NCI-H1930 (cell line): ENCODE measurements at regions not wholly inside any gene's neighbourhood (a gene's known extent, or its start where the extent isn't known, plus 50 kb on each side); places are given as distances from the start of the nearest gene placed in this dataset.

Experiments used
- DNase-seq, 2 experiments: peaks; one replicate each; lab custom pipeline; 2025; lab: John Stamatoyannopoulos, UW

DNA sequence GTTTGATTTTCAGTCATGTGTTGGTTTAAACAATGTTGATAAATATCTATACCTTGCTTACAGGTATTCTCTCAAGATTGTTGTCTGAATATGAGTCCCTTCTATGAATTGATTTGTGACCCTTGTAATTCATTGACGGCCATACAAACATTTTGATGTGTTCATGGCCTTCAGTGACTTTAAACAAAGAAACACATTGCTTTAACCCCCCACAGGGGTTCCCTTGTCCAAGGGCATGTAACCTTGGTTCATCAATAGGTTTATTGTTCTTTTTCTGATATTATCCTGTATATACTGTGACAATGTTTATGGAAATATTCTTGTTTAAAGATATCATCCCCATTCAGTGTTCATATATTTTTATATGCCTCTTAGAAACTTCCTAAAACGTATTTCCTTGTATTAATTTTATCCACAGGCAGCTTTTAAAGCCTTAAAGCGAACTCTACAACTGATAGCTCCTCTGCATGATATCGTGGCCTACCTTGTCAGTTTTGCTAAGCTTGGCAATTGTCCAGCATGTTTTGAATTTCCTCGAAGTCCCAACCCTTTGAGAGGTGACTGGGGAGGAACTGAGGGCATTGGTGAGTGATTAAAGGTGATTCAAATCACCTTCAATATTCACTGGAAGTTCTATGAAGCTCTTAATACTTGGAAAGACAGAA lies 87.0 kb downstream of the CD164 start:
- DNase-seq, result no peak

DNA sequence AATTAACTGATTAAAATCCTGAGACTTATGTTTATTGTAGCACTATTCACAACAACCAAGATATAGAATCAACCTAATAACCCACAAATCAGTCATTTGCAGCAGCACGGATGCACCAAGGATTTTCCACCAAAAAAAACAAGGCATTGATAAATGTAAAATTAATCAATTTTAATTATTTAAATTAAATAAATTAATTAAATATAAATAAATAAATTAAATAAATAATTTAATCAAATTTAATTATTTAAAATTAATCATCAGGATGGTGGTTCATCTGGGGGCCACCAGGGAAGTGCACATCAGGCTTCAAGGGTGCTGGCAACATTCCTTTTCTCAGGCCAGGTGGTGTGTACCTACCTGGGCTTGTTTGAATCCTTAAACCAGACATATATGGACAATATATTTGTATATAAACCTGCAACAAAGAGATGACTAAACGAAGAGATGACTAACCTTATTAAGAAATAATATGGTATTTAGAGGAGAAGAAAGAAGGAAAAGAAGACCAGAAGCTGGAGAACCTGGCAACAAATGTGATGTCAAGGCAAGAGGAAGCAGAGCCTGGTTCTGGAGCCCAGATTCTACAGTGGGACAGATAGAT lies 89.2 kb downstream of the CD164 start:
- no peak for DNase-seq

- no peak for DNase-seq
Measured at GRCh38 chr6:109292420-109292819, 89.8 kb downstream of the CD164 start.

DNA sequence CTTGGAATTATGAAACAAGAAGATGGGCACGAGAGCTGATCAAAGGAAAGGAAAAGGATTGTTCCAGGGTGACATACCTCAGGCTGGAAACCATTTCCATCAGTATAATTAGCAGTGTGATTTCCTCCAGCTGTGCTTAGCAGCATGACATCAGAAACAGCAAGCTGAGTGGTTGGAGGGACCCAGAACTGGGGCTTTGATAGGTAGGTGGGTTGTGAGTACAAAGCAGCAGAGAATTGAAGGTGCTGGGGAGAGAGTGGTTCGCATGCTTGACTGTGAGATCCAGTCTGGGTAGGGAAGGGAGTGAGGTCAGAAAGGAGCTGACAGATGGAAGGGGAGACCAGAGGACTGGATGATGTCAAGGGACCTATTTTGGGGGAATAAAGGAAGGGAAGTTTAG lies 90.4 kb downstream of the CD164 start:
- DNase-seq, result no peak

GRCh38 chr6:109290143-109290931 lies 91.9 kb downstream of the CD164 start:
- no peak for DNase-seq

- no peak for DNase-seq
Measured at GRCh38 chr6:109285366-109285765, 96.9 kb downstream of the CD164 start.

GRCh38 chr6:109284675-109285074 lies 97.6 kb downstream of the CD164 start:
- DNase-seq, result no peak

DNA sequence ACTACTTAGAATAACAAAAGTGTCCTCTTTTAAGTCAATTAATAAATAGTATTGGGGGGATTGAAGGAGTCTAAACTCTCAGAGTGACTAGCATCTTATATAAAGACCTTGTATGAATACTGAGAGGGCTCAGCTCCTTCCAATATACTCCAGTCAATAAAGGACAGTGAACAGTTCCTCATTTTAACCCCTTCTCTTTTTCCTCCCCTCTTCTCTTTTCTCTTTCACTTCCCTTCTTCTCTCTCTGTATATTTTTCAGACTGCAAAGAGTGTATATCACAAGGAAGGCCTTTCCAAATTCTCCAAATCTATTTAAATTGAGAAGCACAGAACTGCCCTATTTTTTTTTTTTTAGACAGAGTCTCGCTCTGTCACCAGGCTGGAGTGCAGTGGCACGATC lies 99.5 kb downstream of the CD164 start:
- DNase-seq, result no peak

DNA sequence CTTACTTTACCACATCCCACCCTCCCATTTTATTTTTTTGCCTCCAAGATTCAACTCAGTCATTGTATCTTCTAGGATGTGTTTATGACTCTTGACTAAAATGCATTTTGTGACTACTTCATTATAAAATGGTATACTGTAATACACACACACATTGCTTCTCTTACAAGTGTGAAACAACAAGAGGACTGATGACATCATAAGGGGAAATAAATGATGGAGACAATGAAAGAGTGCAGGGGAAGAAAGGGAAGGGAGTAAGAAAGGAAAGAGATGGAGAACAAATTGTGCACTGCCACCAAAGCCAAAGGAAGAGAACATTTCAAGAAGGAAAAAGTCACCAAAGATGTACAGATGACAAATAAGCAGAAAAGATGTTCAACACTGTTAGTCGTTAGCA lies 102.6 kb downstream of the CD164 start:
- no peak for DNase-seq

GRCh38 chr6:109271622-109272021 lies 110.6 kb downstream of the CD164 start:
- DNase-seq, result no peak

DNA sequence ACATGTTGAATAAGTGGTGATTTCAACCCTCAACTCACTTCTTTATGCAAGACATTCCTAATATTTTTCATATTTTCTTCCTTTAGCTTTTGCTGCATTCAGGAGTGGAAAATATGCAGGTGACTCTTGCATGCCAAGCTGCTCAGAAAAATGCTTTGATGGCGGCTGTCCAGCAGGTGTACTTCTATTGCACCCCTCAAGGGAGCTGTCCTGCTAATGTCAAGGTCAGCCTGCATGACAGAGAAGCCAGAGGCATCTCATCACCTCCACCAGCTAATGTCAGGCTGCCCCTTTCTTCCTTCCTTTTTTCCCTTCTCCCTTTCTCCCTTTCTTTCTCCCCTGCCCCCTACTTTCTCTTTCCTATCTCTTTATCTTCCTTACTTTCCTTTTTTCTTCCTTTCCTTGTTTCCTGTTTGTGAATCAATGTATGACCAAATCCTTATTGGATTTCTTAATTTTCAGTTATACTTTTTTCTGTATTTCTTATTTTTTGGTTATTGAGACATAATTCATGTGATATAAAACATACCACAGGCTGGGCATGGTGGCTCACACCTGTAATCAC lies 112.2 kb downstream of the CD164 start:
- no peak for DNase-seq

- no peak for DNase-seq
Measured at GRCh38 chr6:109269057-109269456, 113.2 kb downstream of the CD164 start.

DNA sequence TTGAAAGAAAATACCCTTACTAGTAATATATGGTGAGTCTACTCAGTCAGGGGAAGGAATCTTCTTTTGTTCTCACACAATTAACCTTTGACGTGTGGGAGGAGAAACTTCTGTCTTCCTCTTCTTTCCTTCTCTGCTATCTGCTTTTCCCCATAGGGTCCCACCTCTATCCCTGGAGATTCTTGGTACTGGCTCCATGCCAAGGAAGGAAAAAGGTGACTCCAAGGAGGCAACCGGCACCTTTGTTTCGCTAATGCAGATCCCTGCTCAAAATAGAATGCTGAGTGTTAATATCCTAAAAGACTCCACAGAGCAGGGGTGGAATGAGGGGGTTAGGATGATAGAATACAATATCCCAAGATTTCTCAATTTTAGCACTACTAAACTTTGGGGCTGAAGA lies 116.7 kb downstream of the CD164 start:
- no peak for DNase-seq

- DNase-seq, result no peak
Measured at GRCh38 chr6:109263873-109264700, 118.2 kb downstream of the CD164 start.

- no peak for DNase-seq
Measured at GRCh38 chr6:109262261-109262660, 120.0 kb downstream of the CD164 start.

GRCh38 chr6:109261811-109262210 lies 120.5 kb downstream of the CD164 start:
- no peak for DNase-seq

- DNase-seq, result no peak
Measured at GRCh38 chr6:109260701-109261100, 121.6 kb downstream of the CD164 start.

DNA sequence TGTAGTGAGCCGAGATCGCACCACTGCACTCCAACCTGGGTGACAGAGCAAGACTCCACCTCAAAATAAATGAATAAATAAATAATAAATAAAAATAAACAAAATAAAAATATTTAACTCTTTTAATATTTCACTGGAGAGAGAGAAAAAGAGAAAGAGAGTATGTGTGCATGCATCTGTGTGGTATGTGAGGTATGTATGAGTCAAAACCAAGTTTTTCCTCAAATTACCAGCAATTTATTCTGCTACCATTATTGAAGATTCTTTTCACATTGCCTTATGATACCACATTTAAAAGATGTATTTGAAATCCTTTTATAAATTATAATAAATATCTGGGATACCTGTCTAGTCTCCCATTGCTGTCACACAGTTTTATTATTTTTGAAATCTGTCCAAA lies 122.1 kb downstream of the CD164 start:
- DNase-seq, result no peak

DNA sequence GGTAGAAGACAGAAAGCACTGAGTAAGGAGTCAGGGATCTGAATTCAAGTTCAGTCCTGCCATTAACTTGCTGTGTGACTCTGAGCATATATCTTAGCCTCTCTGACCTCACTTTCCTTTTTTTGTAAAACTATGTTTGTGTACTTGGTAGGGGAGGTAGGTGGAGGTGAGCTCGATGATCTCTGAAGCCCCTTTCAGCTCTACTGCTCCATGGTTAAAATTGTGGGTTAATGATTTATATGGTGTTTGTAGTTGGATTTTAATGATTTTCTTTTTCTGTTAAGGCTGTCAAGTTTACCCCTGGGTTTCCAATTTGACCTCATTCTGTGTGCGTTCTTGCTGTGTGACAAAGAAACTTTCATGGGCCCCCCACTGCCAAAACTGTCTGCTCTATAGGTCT lies 124.1 kb downstream of the CD164 start:
- no peak for DNase-seq

DNA sequence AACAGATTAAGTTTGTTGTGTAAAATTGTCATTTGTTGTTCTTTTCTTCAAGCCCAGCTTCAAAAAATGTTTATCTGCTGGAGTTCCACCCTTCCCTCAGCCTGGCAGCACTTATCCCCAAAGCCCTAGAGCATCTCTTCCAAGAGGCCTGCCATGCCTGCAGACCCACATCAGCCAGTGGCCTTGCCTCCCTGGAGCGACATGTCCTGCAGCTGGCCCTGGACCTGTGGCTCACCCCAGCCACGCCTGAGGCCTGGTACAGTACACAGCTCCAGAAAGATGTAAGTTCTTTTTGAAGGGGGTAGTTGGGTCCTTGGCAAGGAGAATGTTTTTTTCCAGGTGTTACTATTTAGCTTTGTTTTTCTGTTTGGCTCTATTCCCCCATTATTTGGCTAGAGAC lies 124.8 kb downstream of the CD164 start:
- DNase-seq, result peak in 1 of 2 experiments; percentile 28

DNA sequence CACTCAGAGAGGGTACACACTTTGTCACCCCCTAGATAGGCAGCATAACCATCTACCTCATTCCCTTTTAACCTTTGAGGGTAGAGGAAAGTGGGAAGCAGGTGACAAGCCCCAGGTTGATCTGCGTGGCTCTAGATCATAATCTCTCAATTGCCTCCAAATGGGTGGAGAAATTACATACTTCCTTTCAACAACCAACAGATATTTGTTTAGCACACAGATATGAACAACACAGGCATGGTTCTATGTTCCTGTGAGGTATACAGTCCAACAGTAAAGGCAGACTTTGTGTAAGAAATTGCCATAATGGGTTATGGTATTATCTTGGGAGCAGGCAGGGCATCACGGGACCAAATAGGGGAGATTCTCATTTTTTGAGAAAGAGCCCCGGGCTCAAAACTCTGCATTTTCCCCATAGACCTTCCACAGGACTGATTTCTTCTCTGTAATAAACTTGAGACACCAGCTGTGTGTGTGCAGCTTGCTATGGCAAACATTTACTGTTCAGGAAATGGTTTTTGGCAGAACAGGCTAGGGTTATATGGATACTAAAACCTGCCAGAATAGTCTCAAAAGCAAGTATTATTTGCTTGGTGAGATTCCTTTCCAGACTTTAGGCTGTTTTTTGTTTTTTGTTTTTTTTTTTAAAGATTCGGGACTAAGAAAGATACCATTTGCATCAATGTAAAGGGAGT lies 126.2 kb downstream of the CD164 start:
- DNase-seq, result peak; percentile 80 to 82
